ENCODE measurements at regions not wholly inside any gene's neighbourhood (a gene's known extent, or its start where the extent isn't known, plus 50 kb on each side); places are given as distances from the start of the nearest gene placed in this dataset.

- Histone ChIP-seq H3K9ac (ENCODE audit: low read depth, low read length) (no peak overlapping the region), H4K20me1 (ENCODE audit: insufficient read depth, low read length) (no peaks in the 10 kb centered on the region), H2BK120ac (ENCODE audit: low read depth, low read length) (no peak overlapping the region), H2BK5ac (ENCODE audit: low read depth, low read length, poor library complexity, severe bottlenecking) (no peak overlapping the region), H3K23ac (ENCODE audit: low read depth, low read length) (no peak overlapping the region), H3K14ac (replicated peaks; ENCODE audit: low read depth, low read length) (no peak overlapping the region), H4K91ac (ENCODE audit: insufficient read depth, low read depth, low read length) (no peak overlapping the region), H3K18ac (ENCODE audit: low read depth, low read length) (no peak overlapping the region), H2AK9ac (replicated peaks; ENCODE audit: low read depth, low read length, poor library complexity) (no peak overlapping the region), H2BK20ac (ENCODE audit: low read depth, low read length) (no peak overlapping the region), H2AFZ (replicated peaks; ENCODE audit: low read length, poor library complexity) (no peak overlapping the region), H3K27ac (ENCODE audit: insufficient read depth, low read length) (no peak overlapping the region), H3K4me3 (ENCODE audit: insufficient read depth, low read depth, low read length) (no peak overlapping the region), H3K4me1 (ENCODE audit: control insufficient read depth, insufficient read depth, low read length) (no peaks in the 10 kb centered on the region), H2AK5ac (ENCODE audit: low read depth, low read length) (no peak overlapping the region), H3K4me2 (ENCODE audit: low read depth, low read length) (no peak overlapping the region), H3K9me3 (ENCODE audit: control insufficient read depth, insufficient read depth, low read length) (no peaks in the 10 kb centered on the region), H2BK15ac (ENCODE audit: low read depth, low read length) (no peak overlapping the region), H3K4ac (ENCODE audit: low read depth, low read length) (no peak overlapping the region), H3K79me1 (ENCODE audit: low read depth in 1 of 2, low read length in 2 of 2) (no peaks in the 10 kb centered on the region), H3K27me3 (ENCODE audit: control insufficient read depth, insufficient read depth, low read length) (no peaks in the 10 kb centered on the region; the same call in 1 of the 2 replicates), H4K8ac (ENCODE audit: low read depth in 2 of 2, low read length in 2 of 2) (no peak overlapping the region), H3K56ac (ENCODE audit: extremely low read depth, insufficient read depth, low read length) (no peak overlapping the region), H3K36me3 (ENCODE audit: control insufficient read depth, insufficient read depth, low read length) (no peaks in the 10 kb centered on the region), H3K9me1 (ENCODE audit: insufficient read depth, low read length) (no peaks in the 10 kb centered on the region), H4K5ac (ENCODE audit: low read depth, low read length) (no peak overlapping the region)
- dilution Hi-C loops (cut with HindIII; ENCODE audit: low sequenced_read_pairs, unreplicated experiment): no loop called here
- in situ Hi-C loops (cut with MboI; ENCODE audit: low sequenced_read_pairs): no loop called here
- TF ChIP-seq SMC3 (IDR thresholded peaks at IDR 0.05; ENCODE audit: low read depth, low read length): no peak
- WGBS, 2 experiments (ENCODE audit: extremely low coverage in 2 of 2, insufficient read length in 1 of 2): no CpG with 5 or more reads among the region's 1 CpG
- intact Hi-C loops (cut with micrococcal nuclease): no loop called here
- ATAC-seq (ENCODE audit: low read depth): no peak
- ChIA-PET POLR2A (ENCODE audit: unreplicated experiment) (no interaction called here), CTCF (no interaction called here)
- no TSS peak for BruUV-seq (replicated peaks)
- no peak for DNase-seq
These were observed 192.7 kb upstream of the ITGA4 start for GRCh38 chr2:181264441-181264840.
